Neural progenitor cell (in vitro differentiated cells): ENCODE measurements at regions not wholly inside any gene's neighbourhood (a gene's known extent, or its start where the extent isn't known, plus 50 kb on each side); places are given as distances from the start of the nearest gene placed in this dataset.

Experiments used
- DNase-seq: peaks from one replicate; pipeline ENCODE4 v3.0.0-alpha.2; 2016; ENCODE audit warnings: low spot score
- H2AFZ ChIP-seq: fragments of 200-600 bp; sonication (generic); replicated peaks from 2 replicates; pipeline ENCODE4 v1.6.1; 2016; ENCODE audit warnings: antibody characterized with exemption
- H3F3A ChIP-seq: fragments of 200-600 bp; sonication (generic); 2 replicates; pipeline ENCODE4 v1.6.1; 2016; ENCODE audit warnings: antibody characterized with exemption, low read depth
- H3K27ac ChIP-seq: fragments of 200-600 bp; sonication (generic); 2 replicates; pipeline ENCODE4 v1.5.1; 2016; ENCODE audit warnings: mild to moderate bottlenecking
- H3K27me3 ChIP-seq: fragments of 200-600 bp; sonication (generic); 2 replicates; pipeline ENCODE4 v1.6.1; 2016; ENCODE audit warnings: mild to moderate bottlenecking, moderate library complexity
- H3K36me3 ChIP-seq: fragments of 200-600 bp; sonication (generic); 2 replicates; pipeline ENCODE4 v1.5.1; 2016
- H3K4me1 ChIP-seq: fragments of 200-600 bp; sonication (generic); 2 replicates; pipeline ENCODE4 v1.6.1; 2016; ENCODE audit warnings: mixed run types
- H3K4me2 ChIP-seq: fragments of 200-600 bp; sonication (generic); 2 replicates; pipeline ENCODE4 v1.6.1; 2016
- H3K4me3 ChIP-seq: fragments of 200-600 bp; sonication (generic); 2 replicates; pipeline ENCODE4 v1.5.1; 2016
- H3K79me2 ChIP-seq: fragments of 200-600 bp; sonication (generic); 2 replicates; pipeline ENCODE4 v1.6.1; 2016; ENCODE audit warnings: low read depth
- H3K9ac ChIP-seq: fragments of 200-600 bp; sonication (generic); 2 replicates; pipeline ENCODE4 v1.6.1; 2016
- H3K9me3 ChIP-seq: fragments of 200-600 bp; sonication (generic); 2 replicates; pipeline ENCODE4 v1.5.1; 2016; ENCODE audit warnings: low read depth
- H4K20me1 ChIP-seq: fragments of 200-600 bp; sonication (generic); 2 replicates; pipeline ENCODE4 v1.6.1; 2016; ENCODE audit warnings: low read depth
- H3K27ac Mint-ChIP-seq: 3 replicates; pipeline ENCODE4 v1.8.0; 2021; ENCODE audit warnings: mixed read lengths
- H3K27me3 Mint-ChIP-seq: 2 replicates; pipeline ENCODE4 v1.8.0; 2022; ENCODE audit warnings: low read depth, mild to moderate bottlenecking, inconsistent platforms, moderate library complexity, mixed read lengths; ENCODE audit not compliant: insufficient read depth
- H3K36me3 Mint-ChIP-seq: 3 replicates; pipeline ENCODE4 v1.8.0; 2021; ENCODE audit warnings: mixed read lengths
- H3K4me1 Mint-ChIP-seq: 3 replicates; pipeline ENCODE4 v1.8.0; 2021; ENCODE audit warnings: mixed read lengths
- H3K4me3 Mint-ChIP-seq: 3 replicates; pipeline ENCODE4 v1.8.0; 2021; ENCODE audit warnings: mild to moderate bottlenecking, moderate library complexity, mixed read lengths
- H3K9me3 Mint-ChIP-seq: 3 replicates; pipeline ENCODE4 v1.8.0; 2020; ENCODE audit warnings: mixed read lengths
- CTCF ChIP-seq: fragments of 200-600 bp; sonication (generic); IDR thresholded peaks from 2 replicates; pipeline ENCODE4 v1.5.1; 2017; ENCODE audit warnings: antibody characterized with exemption, mild to moderate bottlenecking
- EZH2 ChIP-seq: fragments of 200-600 bp; sonication (generic); IDR thresholded peaks from 2 replicates; pipeline ENCODE4 v1.6.1; 2017; ENCODE audit warnings: antibody characterized with exemption, mild to moderate bottlenecking, moderate library complexity
- EZH2phosphoT487 ChIP-seq: fragments of 200-600 bp; sonication (generic); IDR thresholded peaks from 2 replicates; pipeline ENCODE4 v1.6.1; 2017; ENCODE audit warnings: antibody characterized with exemption

GRCh38 chr18:79597176-79597830 is 82.3 kb upstream of the CTDP1 start:
- no peaks in the 10 kb centered on the region for H3K36me3 ChIP-seq
- no peaks in the 10 kb centered on the region for H3K9me3 ChIP-seq
- H3F3A ChIP-seq: peaks cover 4% of the 10 kb centered on the region
- Mint-ChIP-seq H3K4me1 (peaks cover 19% of the 10 kb centered on the region), H3K36me3 (peaks cover 1% of the 10 kb centered on the region), H3K27ac (peak overlapping the region; percentile 47), H3K27me3 (peaks cover 2% of the 10 kb centered on the region), H3K9me3 (peaks cover 5% of the 10 kb centered on the region), H3K4me3 (no peak overlapping the region)
- H3K79me2 ChIP-seq: no peaks in the 10 kb centered on the region
- no peak overlapping the region for H2AFZ ChIP-seq
- no peaks in the 10 kb centered on the region for H3K27me3 ChIP-seq
- H3K9ac ChIP-seq: no peak overlapping the region
- no peak overlapping the region for H3K4me2 ChIP-seq
- H4K20me1 ChIP-seq: no peaks in the 10 kb centered on the region
- H3K27ac ChIP-seq: no peak overlapping the region
- DNase-seq: no peak
- no peak for TF ChIP-seq EZH2
- TF ChIP-seq EZH2phosphoT487: no peak
- no peak for TF ChIP-seq CTCF
- H3K4me1 ChIP-seq: peaks cover 6% of the 10 kb centered on the region
- H3K4me3 ChIP-seq: no peak overlapping the region

GRCh38 chr18:79597831-79598632 is 81.6 kb upstream of the CTDP1 start:
- H3K4me1 ChIP-seq: peaks cover 6% of the 10 kb centered on the region
- DNase-seq: no peak
- no peaks in the 10 kb centered on the region for H4K20me1 ChIP-seq
- H3K9me3 ChIP-seq: no peaks in the 10 kb centered on the region
- H3K36me3 ChIP-seq: no peaks in the 10 kb centered on the region
- H3F3A ChIP-seq: peaks cover 4% of the 10 kb centered on the region
- H3K79me2 ChIP-seq: no peaks in the 10 kb centered on the region
- Mint-ChIP-seq H3K9me3 (peaks cover 2% of the 10 kb centered on the region), H3K27ac (no peak overlapping the region), H3K4me3 (no peak overlapping the region), H3K4me1 (peaks cover 19% of the 10 kb centered on the region), H3K27me3 (peaks cover 2% of the 10 kb centered on the region), H3K36me3 (no peaks in the 10 kb centered on the region)
- no peak overlapping the region for H3K4me3 ChIP-seq
- H3K27me3 ChIP-seq: no peaks in the 10 kb centered on the region
- no peak overlapping the region for H2AFZ ChIP-seq
- H3K9ac ChIP-seq: no peak overlapping the region
- no peak for TF ChIP-seq CTCF
- no peak for TF ChIP-seq EZH2phosphoT487
- no peak for TF ChIP-seq EZH2
- H3K27ac ChIP-seq: no peak overlapping the region
- H3K4me2 ChIP-seq: no peak overlapping the region

GRCh38 chr18:79598633-79599175 is 80.9 kb upstream of the CTDP1 start:
- Histone ChIP-seq H3K36me3 (no peaks in the 10 kb centered on the region), H3K27me3 (no peaks in the 10 kb centered on the region), H4K20me1 (no peaks in the 10 kb centered on the region), H3F3A (peaks cover 4% of the 10 kb centered on the region), H3K9me3 (no peaks in the 10 kb centered on the region), H3K27ac (no peak overlapping the region), H3K79me2 (no peaks in the 10 kb centered on the region), H3K4me1 (peaks cover 6% of the 10 kb centered on the region), H3K4me2 (no peak overlapping the region), H3K4me3 (no peak overlapping the region), H3K9ac (no peak overlapping the region), H2AFZ (no peak overlapping the region)
- DNase-seq: no peak
- TF ChIP-seq EZH2phosphoT487 (no peak), CTCF (no peak), EZH2 (no peak)
- no peak overlapping the region for H3K4me3 Mint-ChIP-seq
- peaks cover 2% of the 10 kb centered on the region for H3K9me3 Mint-ChIP-seq
- peak overlapping the region; percentile 82 for H3K27ac Mint-ChIP-seq
- H3K27me3 Mint-ChIP-seq: peaks cover 2% of the 10 kb centered on the region
- H3K4me1 Mint-ChIP-seq: peaks cover 19% of the 10 kb centered on the region
- H3K36me3 Mint-ChIP-seq: no peaks in the 10 kb centered on the region
